A549 (cell line): ENCODE measurements at regions not wholly inside any gene's neighbourhood (a gene's known extent, or its start where the extent isn't known, plus 50 kb on each side); places are given as distances from the start of the nearest gene placed in this dataset.

Experiments used
- ATAC-seq, 2 experiments: fragments of 200-7000 bp in 1 of 2; fragments of >200 bp in 1 of 2; cut with Nextera tagmentation in 1 of 2; cut with Tn5 transposase in 1 of 2; 3 replicates each; pipeline versions ENCODE4 v1.8.0 to v1.9.1; 2018 to 2020; ENCODE audit warnings: mild to moderate bottlenecking in 1 of 2, moderate library complexity in 1 of 2
- CTCF ChIA-PET: fragments of 300-600 bp; sonication (Branson Sonifier 250); formaldehyde crosslinking; extraction: SDS; loops from one replicate; lab custom pipeline; 2021; ENCODE audit warnings: antibody characterized with exemption, inconsistent platforms; lab: Yijun Ruan, JAX
- POLR2A ChIA-PET: fragments of 350-600 bp; formaldehyde crosslinking; extraction: SDS; loops from one replicate; lab custom pipeline; 2021; ENCODE audit warnings: antibody characterized with exemption, inconsistent platforms; lab: Yijun Ruan, JAX
- DNase-seq, 2 experiments: peaks; one replicate each; pipeline versions ENCODE4 v3.0.0 to v3.0.0-alpha.2; 2011 to 2016; ENCODE audit warnings: low read depth in 1 of 2, low spot score in 1 of 2
- FAIRE-seq: peaks from 2 replicates; lab custom pipeline; 2011; peaks lifted over from hg19 to GRCh38; lab: Jason Lieb, UNC
- H3K27ac ChIP-seq, 2 experiments: fragments of >200 bp; sonication (Bioruptor Twin); formaldehyde crosslinking; 3 replicates each; pipeline ENCODE4 v1.5.1; 2016 to 2017
- H3K4me1 ChIP-seq: fragments of >200 bp; sonication (Bioruptor Twin); formaldehyde crosslinking; 3 replicates; pipeline ENCODE4 v1.6.1; 2016
- H3K4me2 ChIP-seq: fragments of >200 bp; sonication (Bioruptor Twin); formaldehyde crosslinking; 3 replicates; pipeline ENCODE4 v1.6.1; 2016
- H3K4me3 ChIP-seq: fragments of >200 bp; sonication (Bioruptor Twin); formaldehyde crosslinking; 3 replicates; pipeline ENCODE4 v1.5.1; 2016
- H3K9me3 ChIP-seq: fragments of >200 bp; sonication (Bioruptor Twin); formaldehyde crosslinking; 3 replicates; pipeline ENCODE4 v1.6.1; 2016
- CBX2 ChIP-seq: fragments of 200-600 bp; sonication (generic); IDR thresholded peaks from 2 replicates; pipeline ENCODE4 v1.6.1; 2016; ENCODE audit warnings: low read depth, mild to moderate bottlenecking, borderline replicate concordance
- CEBPB ChIP-seq, 2 experiments: fragments of >200 bp in 1 of 2; sonication (Bioruptor Twin) in 1 of 2; formaldehyde crosslinking in 1 of 2; IDR thresholded peaks; 2 replicates each; pipeline ENCODE4 v1.6.1; 2012 to 2016
- CHD4 ChIP-seq: fragments of 200-600 bp; sonication (generic); IDR thresholded peaks from 2 replicates; pipeline ENCODE4 v1.6.1; 2016; ENCODE audit warnings: antibody characterized with exemption, mild to moderate bottlenecking, borderline replicate concordance
- E2F6 ChIP-seq: IDR thresholded peaks from 2 replicates; pipeline ENCODE4 v1.6.1; 2012; ENCODE audit warnings: low read depth, borderline replicate concordance
- EHF ChIP-seq: fragments of 250-450 bp; sonication (Bioruptor Pico); IDR thresholded peaks from 2 replicates; pipeline ENCODE4 v1.5.0; 2020; ENCODE audit warnings: mild to moderate bottlenecking
- ELK1 ChIP-seq: fragments of 150-350 bp; IDR thresholded peaks from 2 replicates; pipeline ENCODE4 v1.6.1; 2014; ENCODE audit warnings: low read depth, mild to moderate bottlenecking, low read length
- GATA3 ChIP-seq: IDR thresholded peaks from 2 replicates; pipeline ENCODE4 v1.6.1; 2012; ENCODE audit warnings: borderline replicate concordance
- HDAC2 ChIP-seq: fragments of 200-600 bp; sonication (generic); IDR thresholded peaks from 2 replicates; pipeline ENCODE4 v1.6.1; 2016
- HES2 ChIP-seq: fragments of >200 bp; sonication (Bioruptor Twin); formaldehyde crosslinking; IDR thresholded peaks from 2 replicates; pipeline ENCODE4 v1.6.1; 2016
- HEYL ChIP-seq: fragments of 250-450 bp; sonication (Bioruptor Pico); IDR thresholded peaks from 2 replicates; pipeline ENCODE4 v1.8.0; 2021; ENCODE audit warnings: mild to moderate bottlenecking, moderate library complexity
- HMGXB4 ChIP-seq: fragments of 250-450 bp; sonication (Bioruptor Pico); IDR thresholded peaks from 2 replicates; pipeline ENCODE4 v1.5.0; 2021; ENCODE audit warnings: mild to moderate bottlenecking, moderate library complexity, borderline replicate concordance
- JUNB ChIP-seq: fragments of >200 bp; sonication (Bioruptor Twin); formaldehyde crosslinking; IDR thresholded peaks from 2 replicates; pipeline ENCODE4 v1.6.1; 2016
- KDM5A ChIP-seq: fragments of 200-600 bp; sonication (generic); IDR thresholded peaks from 2 replicates; pipeline ENCODE4 v1.6.1; 2016; ENCODE audit warnings: antibody characterized with exemption, mild to moderate bottlenecking
- MAZ ChIP-seq: fragments of 150-350 bp; IDR thresholded peaks from 2 replicates; pipeline ENCODE4 v1.6.1; 2014; ENCODE audit warnings: antibody characterized with exemption, low read depth, low read length, borderline replicate concordance
- MYC ChIP-seq: IDR thresholded peaks from 2 replicates; pipeline ENCODE4 v1.6.1; 2012; ENCODE audit warnings: mild to moderate bottlenecking, inconsistent platforms, low read length, improper control_type of control experiment, borderline replicate concordance
- NPAS2 ChIP-seq: fragments of 250-450 bp; sonication (Bioruptor Pico); IDR thresholded peaks from 2 replicates; pipeline ENCODE4 v1.8.0; 2022; ENCODE audit warnings: mild to moderate bottlenecking, moderate library complexity, borderline replicate concordance
- POLR2A ChIP-seq: IDR thresholded peaks from 2 replicates; pipeline ENCODE4 v1.6.1; 2012; ENCODE audit warnings: mild to moderate bottlenecking, low read length
- RCOR1 ChIP-seq: fragments of 150-350 bp; IDR thresholded peaks from 2 replicates; pipeline ENCODE4 v1.6.1; 2014; ENCODE audit warnings: antibody characterized with exemption, low read length, low read depth
- RNF2 ChIP-seq: fragments of 200-600 bp; sonication (generic); IDR thresholded peaks from 2 replicates; pipeline ENCODE4 v1.6.1; 2016; ENCODE audit warnings: low read depth, mild to moderate bottlenecking, antibody characterized with exemption, moderate library complexity, borderline replicate concordance
- TP53 ChIP-seq: fragments of 250-450 bp; sonication (Bioruptor Pico); IDR thresholded peaks from 2 replicates; pipeline ENCODE4 v1.5.0; 2021; ENCODE audit warnings: mild to moderate bottlenecking, moderate library complexity
- ZC3H11A ChIP-seq: fragments of 450-650 bp; IDR thresholded peaks from 2 replicates; pipeline ENCODE4 v1.6.1; 2014; ENCODE audit warnings: antibody characterized with exemption, mild to moderate bottlenecking
- ZNF302 ChIP-seq: fragments of 250-450 bp; sonication (Bioruptor Pico); IDR thresholded peaks from 2 replicates; pipeline ENCODE4 v1.9.0; 2021; ENCODE audit warnings: inconsistent platforms, mild to moderate bottlenecking, moderate library complexity
- WGBS: methylation state at CpG from one replicate; pipeline ENCODE4 v1.1.6; 2017; ENCODE audit errors: missing lambda C conversion rate; 5-methylcytosine and 5-hydroxymethylcytosine counted together

- POLR2A ChIA-PET, result no interaction called here
- WGBS, result 0% methylated on average over 1 of the region's 1 CpG
- CTCF ChIA-PET, result no interaction called here
Measured at GRCh38 chr9:27844797-27845196, 271.5 kb upstream of the C9orf72 start.

GRCh38 chr9:27847380-27847779, 274.1 kb upstream of the C9orf72 start:
- FAIRE-seq (no peak), DNase-seq (no peak), ATAC-seq (no peak)
- no peak for TF ChIP-seq CBX2
- TF ChIP-seq CHD4, result no peak
- TF ChIP-seq HES2, result no peak
- no peak for TF ChIP-seq ELK1
- no peak for TF ChIP-seq TP53 (CRISPR knock-in tag)
- no peak for TF ChIP-seq HMGXB4 (CRISPR knock-in tag)
- no peak for TF ChIP-seq HEYL
- TF ChIP-seq RNF2, result no peak
- H3K4me3 ChIP-seq, result no peak overlapping the region
- CTCF ChIA-PET, result no interaction called here
- no peak overlapping the region for H3K27ac ChIP-seq
- H3K9me3 ChIP-seq, result no peaks in the 10 kb centered on the region
- POLR2A ChIA-PET, result no interaction called here
- no peaks in the 10 kb centered on the region for H3K4me1 ChIP-seq
- no peak overlapping the region for H3K4me2 ChIP-seq

More at GRCh38 chr9:27844797-27845196, 271.5 kb upstream of the C9orf72 start:
- no peak for ATAC-seq
- no peak overlapping the region for H3K27ac ChIP-seq
- no peak for TF ChIP-seq MAZ
- no peak for TF ChIP-seq NPAS2
- TF ChIP-seq HMGXB4 (CRISPR knock-in tag), result no peak
- no peak for TF ChIP-seq MYC
- TF ChIP-seq CEBPB (IDR thresholded peaks at IDR 0.05), result no peak
- no peak for TF ChIP-seq JUNB
- no peak for TF ChIP-seq ZNF302 (CRISPR knock-in tag)
- TF ChIP-seq HDAC2, result no peak
- TF ChIP-seq E2F6, result no peak
- TF ChIP-seq ZC3H11A, result no peak
- TF ChIP-seq EHF (CRISPR knock-in tag), result no peak
- DNase-seq, result no peak
- no peaks in the 10 kb centered on the region for H3K4me1 ChIP-seq
- H3K4me3 ChIP-seq, result no peak overlapping the region
- H3K4me2 ChIP-seq, result no peak overlapping the region
- FAIRE-seq, result no peak
- no peaks in the 10 kb centered on the region for H3K9me3 ChIP-seq

- CTCF ChIA-PET, result no interaction called here
- POLR2A ChIA-PET, result no interaction called here
- Histone ChIP-seq H3K4me3 (no peak overlapping the region), H3K4me1 (no peaks in the 10 kb centered on the region), H3K27ac (no peak overlapping the region), H3K4me2 (no peak overlapping the region), H3K9me3 (no peaks in the 10 kb centered on the region)
- no peak for DNase-seq
- no peak for FAIRE-seq
- 4% methylated on average over 1 of the region's 1 CpG for WGBS
- TF ChIP-seq HES2 (no peak), POLR2A (no peak), GATA3 (no peak), RCOR1 (no peak), KDM5A (no peak), ZNF302 (CRISPR knock-in tag) (no peak), RNF2 (no peak)
- no peak for ATAC-seq
Measured at GRCh38 chr9:27847818-27848217, 274.5 kb upstream of the C9orf72 start.
